NCI-H1436 treated with DMSO at 0.1 percent for 48 hours (cell line): ENCODE measurements at regions not wholly inside any gene's neighbourhood (a gene's known extent, or its start where the extent isn't known, plus 50 kb on each side); places are given as distances from the start of the nearest gene placed in this dataset.

Experiments
- DNase-seq: peaks from one replicate; lab custom pipeline; 2025; lab: John Stamatoyannopoulos, UW

GRCh38 chr10:34868589-34868988, 53.5 kb upstream of the PARD3 start:
- no peak for DNase-seq

GRCh38 chr10:34866848-34867247, 51.8 kb upstream of the PARD3 start:
- no peak for DNase-seq
